Stimulated activated CD8-positive, alpha-beta memory T cell treated with anti-CD3 and anti-CD28 coated beads, Interleukin-15, amount 100 ng/mL, for 48 hours (primary cell): ENCODE measurements at regions not wholly inside any gene's neighbourhood (a gene's known extent, or its start where the extent isn't known, plus 50 kb on each side); places are given as distances from the start of the nearest gene placed in this dataset.

Experiments
- DNase-seq, 2 donors: peaks; one replicate each; pipeline ENCODE4 v3.0.0-alpha.2; 2020; ENCODE audit warnings: low read depth in 2 of 2

GRCh38 chr9:120212853-120213200 lies 367.1 kb downstream of the CDK5RAP2 start:
- DNase-seq = no peak

GRCh38 chr9:120212153-120212852 lies 367.7 kb downstream of the CDK5RAP2 start:
- no peak for DNase-seq

GRCh38 chr9:120210274-120210673 lies 369.7 kb downstream of the CDK5RAP2 start:
- no peak for DNase-seq

- no peak for DNase-seq
These were observed 376.9 kb downstream of the CDK5RAP2 start for GRCh38 chr9:120202856-120203654.

GRCh38 chr9:120198027-120198426 lies 381.9 kb downstream of the CDK5RAP2 start:
- no peak for DNase-seq

GRCh38 chr9:120197605-120198004 lies 382.4 kb downstream of the CDK5RAP2 start:
- DNase-seq = no peak

GRCh38 chr9:120191141-120191540 lies 388.8 kb downstream of the CDK5RAP2 start:
- no peak for DNase-seq

GRCh38 chr9:120187758-120188157 lies 392.2 kb downstream of the CDK5RAP2 start:
- DNase-seq = no peak

- DNase-seq = no peak
These were observed 393.7 kb downstream of the CDK5RAP2 start for GRCh38 chr9:120186276-120186675.

GRCh38 chr9:120184266-120184665 lies 395.7 kb downstream of the CDK5RAP2 start:
- DNase-seq = no peak

- no peak for DNase-seq
These were observed 396.4 kb downstream of the CDK5RAP2 start for GRCh38 chr9:120183615-120184014.

GRCh38 chr9:120182011-120182410 lies 398.0 kb downstream of the CDK5RAP2 start:
- DNase-seq = no peak

GRCh38 chr9:120177121-120177520 lies 402.8 kb downstream of the CDK5RAP2 start:
- no peak for DNase-seq

GRCh38 chr9:120175031-120175430 lies 404.9 kb downstream of the CDK5RAP2 start:
- no peak for DNase-seq

GRCh38 chr9:120161776-120162175 lies 418.2 kb downstream of the CDK5RAP2 start:
- no peak for DNase-seq

- no peak for DNase-seq
These were observed 421.7 kb downstream of the CDK5RAP2 start for GRCh38 chr9:120158221-120158620.

- DNase-seq = no peak
These were observed 423.6 kb downstream of the CDK5RAP2 start for GRCh38 chr9:120156376-120156775.

- no peak for DNase-seq
These were observed 426.7 kb downstream of the CDK5RAP2 start for GRCh38 chr9:120153258-120153657.

- DNase-seq = no peak
These were observed 427.7 kb downstream of the CDK5RAP2 start for GRCh38 chr9:120152295-120152694.

- no peak for DNase-seq
These were observed 428.2 kb downstream of the CDK5RAP2 start for GRCh38 chr9:120151806-120152205.

- no peak for DNase-seq
These were observed 428.8 kb downstream of the CDK5RAP2 start for GRCh38 chr9:120151149-120151548.

- no peak for DNase-seq
These were observed 441.0 kb downstream of the CDK5RAP2 start for GRCh38 chr9:120138955-120139354.

GRCh38 chr9:120137186-120137840 lies 442.7 kb downstream of the CDK5RAP2 start:
- no peak for DNase-seq
